Inflammatory macrophage treated with lipopolysaccharide for 1 hour (primary cell): ENCODE measurements at regions not wholly inside any gene's neighbourhood (a gene's known extent, or its start where the extent isn't known, plus 50 kb on each side); places are given as distances from the start of the nearest gene placed in this dataset.

Experiments used
- DNase-seq, 2 donors: peaks; one replicate each; pipeline ENCODE4 v3.0.0-alpha.2; 2020 to 2022

GRCh38 chr5:126368239-126368812 is 54.9 kb upstream of the GRAMD2B start:
- no peak for DNase-seq

GRCh38 chr5:126369083-126369482 is 54.1 kb upstream of the GRAMD2B start:
- no peak for DNase-seq

GRCh38 chr5:126369995-126370731 is 53.0 kb upstream of the GRAMD2B start:
- DNase-seq = no peak

- DNase-seq = no peak
Observed at GRCh38 chr5:126370796-126371718, 52.2 kb upstream of the GRAMD2B start.

- DNase-seq = no peak
Observed at GRCh38 chr5:126373375-126374108, 49.7 kb upstream of the GRAMD2B start.
